IMR-90 (cell line): ENCODE measurements at regions not wholly inside any gene's neighbourhood (a gene's known extent, or its start where the extent isn't known, plus 50 kb on each side); places are given as distances from the start of the nearest gene placed in this dataset.

Source experiments
- ATAC-seq: fragments of 200-7000 bp; cut with Tn5 transposase; 2 replicates; pipeline ENCODE4 v1.9.1; 2020; ENCODE audit warnings: low read depth, mild to moderate bottlenecking, moderate library complexity
- BruUV-seq: library from RNA; stranded (reverse); fragments of 400-500 nt; replicated peaks from 2 replicates; lab custom pipeline; 2021; lab: Mats Ljungman, UMichigan
- CTCF ChIA-PET: fragments of 300-600 bp; formaldehyde crosslinking; extraction: SDS; loops from one replicate; lab custom pipeline; 2021; ENCODE audit warnings: antibody characterized with exemption; lab: Yijun Ruan, JAX
- POLR2A ChIA-PET: fragments of 300-600 bp; sonication (Branson Sonifier 250); formaldehyde crosslinking; loops from one replicate; lab custom pipeline; 2022; ENCODE audit warnings: antibody characterized with exemption; ENCODE audit not compliant: unreplicated experiment; lab: Charles Lee
- DNase-seq: peaks from one replicate; pipeline ENCODE4 v3.0.0; 2013
- H2AFZ ChIP-seq: replicated peaks from 2 replicates; pipeline ENCODE3; 2013; ENCODE audit warnings: low read length, mild to moderate bottlenecking; ENCODE audit not compliant: poor library complexity
- H2AK5ac ChIP-seq: 2 replicates; pipeline ENCODE4 v1.6.1; 2013; ENCODE audit warnings: low read depth, low read length, inconsistent platforms
- H2AK9ac ChIP-seq: replicated peaks from 2 replicates; pipeline ENCODE3; 2013; ENCODE audit warnings: mild to moderate bottlenecking, low read depth, low read length, moderate library complexity; ENCODE audit not compliant: poor library complexity
- H2BK120ac ChIP-seq: 2 replicates; pipeline ENCODE4 v1.6.1; 2013; ENCODE audit warnings: low read depth, low read length, inconsistent platforms
- H2BK15ac ChIP-seq: 3 replicates; pipeline ENCODE4 v1.6.1; 2013; ENCODE audit warnings: low read depth, low read length, inconsistent platforms
- H2BK20ac ChIP-seq: 2 replicates; pipeline ENCODE4 v1.6.1; 2013; ENCODE audit warnings: low read depth, mild to moderate bottlenecking, inconsistent platforms, low read length, moderate library complexity
- H2BK5ac ChIP-seq: 2 replicates; pipeline ENCODE4 v1.6.1; 2013; ENCODE audit warnings: mild to moderate bottlenecking, low read depth, low read length, inconsistent platforms; ENCODE audit not compliant: poor library complexity, severe bottlenecking
- H3K14ac ChIP-seq: replicated peaks from 2 replicates; pipeline ENCODE4 v1.6.1; 2013; ENCODE audit warnings: low read depth, low read length, inconsistent platforms
- H3K18ac ChIP-seq: 2 replicates; pipeline ENCODE4 v1.6.1; 2013; ENCODE audit warnings: low read depth, low read length, control low read depth
- H3K23ac ChIP-seq: 2 replicates; pipeline ENCODE4 v1.6.1; 2013; ENCODE audit warnings: low read depth, low read length, inconsistent platforms
- H3K27ac ChIP-seq: 2 replicates; pipeline ENCODE4 v1.5.1; 2013; ENCODE audit warnings: mild to moderate bottlenecking, control low read depth, low read length; ENCODE audit not compliant: insufficient read depth
- H3K27me3 ChIP-seq: 2 replicates; pipeline ENCODE4 v1.6.1; 2013; ENCODE audit warnings: low read length; ENCODE audit not compliant: control insufficient read depth, insufficient read depth
- H3K36me3 ChIP-seq: 2 replicates; pipeline ENCODE4 v1.6.1; 2013; ENCODE audit warnings: low read length, mixed read lengths; ENCODE audit not compliant: control insufficient read depth, insufficient read depth
- H3K4ac ChIP-seq: 2 replicates; pipeline ENCODE4 v1.6.1; 2013; ENCODE audit warnings: low read depth, low read length, inconsistent platforms
- H3K4me1 ChIP-seq: 2 replicates; pipeline ENCODE4 v1.6.1; 2013; ENCODE audit warnings: low read length, mixed read lengths; ENCODE audit not compliant: control insufficient read depth, insufficient read depth
- H3K4me2 ChIP-seq: 2 replicates; pipeline ENCODE4 v1.6.1; 2013; ENCODE audit warnings: low read depth, mild to moderate bottlenecking, control low read depth, low read length, moderate library complexity
- H3K4me3 ChIP-seq: 2 replicates; pipeline ENCODE4 v1.5.1; 2013; ENCODE audit warnings: low read depth, mild to moderate bottlenecking, control low read depth, low read length, moderate library complexity; ENCODE audit not compliant: insufficient read depth
- H3K56ac ChIP-seq: 2 replicates; pipeline ENCODE4 v1.6.1; 2013; ENCODE audit warnings: low read length, inconsistent platforms; ENCODE audit not compliant: insufficient read depth; ENCODE audit errors: extremely low read depth
- H3K79me1 ChIP-seq, 2 experiments: 2 replicates each; pipeline ENCODE4 v1.6.1; 2013; ENCODE audit warnings: low read length in 2 of 2, inconsistent platforms in 1 of 2, low read depth in 1 of 2
- H3K9ac ChIP-seq: 2 replicates; pipeline ENCODE4 v1.6.1; 2013; ENCODE audit warnings: low read depth, low read length, control low read depth
- H3K9me1 ChIP-seq: 2 replicates; pipeline ENCODE4 v1.6.1; 2013; ENCODE audit warnings: low read length, inconsistent platforms; ENCODE audit not compliant: insufficient read depth
- H3K9me3 ChIP-seq: 2 replicates; pipeline ENCODE4 v1.6.1; 2013; ENCODE audit warnings: low read length; ENCODE audit not compliant: control insufficient read depth, insufficient read depth
- H4K20me1 ChIP-seq: 2 replicates; pipeline ENCODE4 v1.6.1; 2013; ENCODE audit warnings: low read length, inconsistent platforms; ENCODE audit not compliant: insufficient read depth
- H4K5ac ChIP-seq: 2 replicates; pipeline ENCODE4 v1.6.1; 2013; ENCODE audit warnings: mild to moderate bottlenecking, low read depth, low read length, control low read depth
- H4K8ac ChIP-seq, 2 experiments: 2 replicates each; pipeline ENCODE4 v1.6.1; 2013; ENCODE audit warnings: low read depth in 2 of 2, low read length in 2 of 2, control low read depth in 1 of 2, inconsistent platforms in 1 of 2
- H4K91ac ChIP-seq: 2 replicates; pipeline ENCODE4 v1.6.1; 2013; ENCODE audit warnings: low read depth, low read length, inconsistent platforms; ENCODE audit not compliant: insufficient read depth
- BHLHE40 ChIP-seq: fragments of 150-350 bp; IDR thresholded peaks from 2 replicates; pipeline ENCODE4 v1.6.1; 2016; ENCODE audit warnings: mild to moderate bottlenecking, low read depth, low read length
- CEBPB ChIP-seq: IDR thresholded peaks from 2 replicates; pipeline ENCODE4 v1.6.1; 2012; ENCODE audit warnings: low read depth, low read length, improper control_type of control experiment
- CHD1 ChIP-seq: IDR thresholded peaks from 2 replicates; pipeline ENCODE4 v1.6.1; 2012; ENCODE audit warnings: low read depth, low read length, improper control_type of control experiment
- CTCF ChIP-seq: conservative IDR thresholded peaks from 2 replicates; pipeline ENCODE4 v1.5.1; 2012; ENCODE audit warnings: mild to moderate bottlenecking, low read depth, low read length, improper control_type of control experiment
- ELK1 ChIP-seq: fragments of 150-350 bp; IDR thresholded peaks from 2 replicates; pipeline ENCODE4 v1.6.1; 2016; ENCODE audit warnings: low read depth, mild to moderate bottlenecking, low read length, moderate library complexity, borderline replicate concordance
- FOS ChIP-seq: fragments of 150-350 bp; IDR thresholded peaks from 2 replicates; pipeline ENCODE4 v1.6.1; 2016; ENCODE audit warnings: low read depth, low read length
- MAFK ChIP-seq: IDR thresholded peaks from 2 replicates; pipeline ENCODE4 v1.6.1; 2012; ENCODE audit warnings: low read depth, low read length, improper control_type of control experiment
- MAZ ChIP-seq: IDR thresholded peaks from 2 replicates; pipeline ENCODE4 v1.6.1; 2012; ENCODE audit warnings: low read depth, mild to moderate bottlenecking, low read length, improper control_type of control experiment, moderate library complexity, borderline replicate concordance
- MXI1 ChIP-seq: IDR thresholded peaks from 2 replicates; pipeline ENCODE4 v1.6.1; 2012; ENCODE audit warnings: low read depth, mild to moderate bottlenecking, low read length, moderate library complexity, borderline replicate concordance
- NFE2L2 ChIP-seq: fragments of 150-350 bp; IDR thresholded peaks from 2 replicates; pipeline ENCODE4 v1.6.1; 2016; ENCODE audit warnings: low read depth, mild to moderate bottlenecking, low read length
- POLR2A ChIP-seq: IDR thresholded peaks from 2 replicates; pipeline ENCODE4 v1.6.1; 2012; ENCODE audit warnings: mild to moderate bottlenecking, low read depth, low read length
- RAD21 ChIP-seq: IDR thresholded peaks from 2 replicates; pipeline ENCODE4 v1.6.1; 2012; ENCODE audit warnings: low read length, improper control_type of control experiment
- RCOR1 ChIP-seq: IDR thresholded peaks from 2 replicates; pipeline ENCODE4 v1.6.1; 2012; ENCODE audit warnings: mild to moderate bottlenecking, low read length, improper control_type of control experiment; ENCODE audit not compliant: insufficient replicate concordance
- RFX5 ChIP-seq: IDR thresholded peaks from 2 replicates; pipeline ENCODE4 v1.8.0; 2012; ENCODE audit warnings: low read depth, mild to moderate bottlenecking, low read length, moderate library complexity
- SMC3 ChIP-seq: fragments of 150-350 bp; IDR thresholded peaks from 2 replicates; pipeline ENCODE4 v1.6.1; 2016; ENCODE audit warnings: low read depth, mild to moderate bottlenecking, antibody characterized with exemption, low read length, moderate library complexity
- USF2 ChIP-seq: fragments of 150-350 bp; IDR thresholded peaks from 2 replicates; pipeline ENCODE4 v1.6.1; 2017; ENCODE audit warnings: mild to moderate bottlenecking, antibody characterized with exemption, low read length, low read depth
- WGBS, 2 experiments: methylation state at CpG; one replicate each; pipeline versions ENCODE4 v1.1.5 to v1.1.7; 2013; ENCODE audit warnings: missing lambda C conversion rate in 2 of 2; ENCODE audit not compliant: insufficient read length in 1 of 2; ENCODE audit errors: extremely low coverage in 2 of 2; 5-methylcytosine and 5-hydroxymethylcytosine counted together
- dilution Hi-C: fragments of 300-500 bp; cut with HindIII; formaldehyde crosslinking; loops from one replicate; pipeline ENCODE4 v1.14.3; 2018; ENCODE audit warnings: low sequenced_read_pairs; ENCODE audit not compliant: unreplicated experiment
- in situ Hi-C: fragments of 300-500 bp; cut with MboI; formaldehyde crosslinking; loops from 3 replicates; pipeline ENCODE4 v1.14.3; 2019; ENCODE audit warnings: low sequenced_read_pairs, inconsistent platforms, mixed read lengths
- intact Hi-C: fragments of 100-400 bp; cut with micrococcal nuclease; formaldehyde crosslinking; loops from 2 replicates; pipeline ENCODE4 v1.10.0; 2022

- Histone ChIP-seq H4K8ac (no peak overlapping the region), H3K4me2 (no peak overlapping the region), H2AK5ac (no peak overlapping the region), H3K56ac (no peak overlapping the region), H3K9me3 (no peaks in the 10 kb centered on the region), H2BK120ac (no peak overlapping the region), H3K36me3 (no peaks in the 10 kb centered on the region), H3K79me1 (no peaks in the 10 kb centered on the region), H3K18ac (no peak overlapping the region), H2BK20ac (no peak overlapping the region), H3K27me3 (no peaks in the 10 kb centered on the region), H3K4ac (no peak overlapping the region), H4K5ac (no peak overlapping the region), H2BK5ac (no peak overlapping the region), H3K4me1 (no peaks in the 10 kb centered on the region), H2AK9ac (no peak overlapping the region), H3K9me1 (no peaks in the 10 kb centered on the region), H3K27ac (no peak overlapping the region), H2AFZ (no peak overlapping the region), H3K23ac (no peak overlapping the region), H3K14ac (no peak overlapping the region), H4K91ac (no peak overlapping the region), H3K4me3 (no peak overlapping the region), H3K9ac (no peak overlapping the region), H2BK15ac (no peak overlapping the region), H4K20me1 (no peaks in the 10 kb centered on the region)
- no peak for TF ChIP-seq BHLHE40
- no peak for TF ChIP-seq CHD1
- TF ChIP-seq CEBPB, result no peak
- TF ChIP-seq RAD21, result no peak
- TF ChIP-seq CTCF, result no peak
- TF ChIP-seq NFE2L2, result no peak
- no peak for TF ChIP-seq ELK1
- no peak for TF ChIP-seq USF2
- TF ChIP-seq SMC3, result no peak
- TF ChIP-seq POLR2A, result no peak
- TF ChIP-seq RCOR1, result no peak
- no peak for TF ChIP-seq MAZ
- no peak for TF ChIP-seq RFX5
- TF ChIP-seq MXI1, result no peak
- TF ChIP-seq FOS, result no peak
- no peak for TF ChIP-seq MAFK
- dilution Hi-C loops, result no loop called here
- WGBS, 2 experiments, result no CpG with 5 or more reads among the region's 1 CpG
- no TSS peak for BruUV-seq
- in situ Hi-C loops, result no loop called here
- ChIA-PET POLR2A (no interaction called here), CTCF (no interaction called here)
- intact Hi-C loops, result no loop called here
- ATAC-seq (no peak), DNase-seq (no peak)
Observed at GRCh38 chr13:71255633-71256032, 611.4 kb downstream of the DACH1 start.
